Coronary artery (tissue), 2 donors: ENCODE measurements at regions not wholly inside any gene's neighbourhood (a gene's known extent, or its start where the extent isn't known, plus 50 kb on each side); places are given as distances from the start of the nearest gene placed in this dataset.

Experiments used
- DNase-seq: peaks from one replicate; pipeline ENCODE4 v3.0.0-alpha.2; 2017; ENCODE audit warnings: low spot score
- H3K27ac ChIP-seq, 2 donors: fragments of 200-600 bp; sonication (generic); one replicate each; pipeline ENCODE4 v1.5.1; 2016 to 2019
- H3K4me3 ChIP-seq: fragments of 200-600 bp; sonication (generic); 2 replicates; pipeline ENCODE4 v1.5.1; 2016; ENCODE audit warnings: mild to moderate bottlenecking, moderate library complexity
- TF ChIP-seq, protein P1 (sequence below): fragments of 200-600 bp; sonication (generic); IDR thresholded peaks from one replicate; pipeline ENCODE4 v1.5.1; 2019; ENCODE audit warnings: antibody characterized with exemption

DNA sequence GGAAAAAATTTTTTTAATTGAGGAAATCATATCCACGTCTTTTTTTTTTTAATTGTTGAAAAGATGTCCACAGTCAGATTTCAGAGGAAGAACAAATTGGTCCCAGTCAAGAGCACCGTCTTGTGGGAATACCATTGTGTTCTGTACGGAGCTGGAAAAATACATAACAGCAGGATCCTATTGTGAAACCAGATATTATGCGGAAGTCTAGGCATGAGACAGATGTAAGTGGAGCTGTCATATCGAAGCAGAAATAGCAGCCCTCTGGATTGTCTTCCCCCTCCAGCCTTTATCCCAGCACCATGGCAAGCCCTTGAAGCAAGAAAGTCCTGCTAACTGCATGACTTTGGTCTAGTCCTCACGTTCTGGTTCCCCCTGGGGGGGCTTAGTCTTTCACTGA lies 391.6 kb upstream of the ASIC2 start:
- Histone ChIP-seq H3K4me3 (no peak overlapping the region), H3K27ac (no peak overlapping the region)
- TF ChIP-seq, protein P1, sequence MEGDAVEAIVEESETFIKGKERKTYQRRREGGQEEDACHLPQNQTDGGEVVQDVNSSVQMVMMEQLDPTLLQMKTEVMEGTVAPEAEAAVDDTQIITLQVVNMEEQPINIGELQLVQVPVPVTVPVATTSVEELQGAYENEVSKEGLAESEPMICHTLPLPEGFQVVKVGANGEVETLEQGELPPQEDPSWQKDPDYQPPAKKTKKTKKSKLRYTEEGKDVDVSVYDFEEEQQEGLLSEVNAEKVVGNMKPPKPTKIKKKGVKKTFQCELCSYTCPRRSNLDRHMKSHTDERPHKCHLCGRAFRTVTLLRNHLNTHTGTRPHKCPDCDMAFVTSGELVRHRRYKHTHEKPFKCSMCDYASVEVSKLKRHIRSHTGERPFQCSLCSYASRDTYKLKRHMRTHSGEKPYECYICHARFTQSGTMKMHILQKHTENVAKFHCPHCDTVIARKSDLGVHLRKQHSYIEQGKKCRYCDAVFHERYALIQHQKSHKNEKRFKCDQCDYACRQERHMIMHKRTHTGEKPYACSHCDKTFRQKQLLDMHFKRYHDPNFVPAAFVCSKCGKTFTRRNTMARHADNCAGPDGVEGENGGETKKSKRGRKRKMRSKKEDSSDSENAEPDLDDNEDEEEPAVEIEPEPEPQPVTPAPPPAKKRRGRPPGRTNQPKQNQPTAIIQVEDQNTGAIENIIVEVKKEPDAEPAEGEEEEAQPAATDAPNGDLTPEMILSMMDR, result no peak
- DNase-seq, result no peak

DNA sequence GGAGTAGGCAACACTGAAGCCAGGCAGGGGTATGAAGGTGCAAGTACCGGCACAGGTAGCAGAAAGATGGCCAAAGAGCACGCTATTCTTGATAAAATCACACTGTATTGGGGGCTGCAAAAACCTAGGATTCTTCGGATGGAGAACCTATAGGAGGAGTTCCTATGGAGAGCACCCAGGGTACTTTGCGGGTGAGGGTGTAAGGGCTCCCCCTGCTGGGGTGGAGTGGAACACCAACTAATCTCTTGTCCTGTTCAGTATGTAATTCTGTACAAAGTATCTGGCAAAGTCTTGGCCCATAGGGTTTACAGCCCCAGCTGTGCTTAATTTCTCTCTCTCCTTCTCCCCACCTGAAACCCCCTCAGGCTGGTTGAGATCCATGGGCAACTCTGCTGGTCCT lies 393.1 kb upstream of the ASIC2 start:
- no peak overlapping the region for H3K27ac ChIP-seq
- no peak for DNase-seq
- TF ChIP-seq, protein P1, result no peak
- H3K4me3 ChIP-seq, result no peak overlapping the region

DNA sequence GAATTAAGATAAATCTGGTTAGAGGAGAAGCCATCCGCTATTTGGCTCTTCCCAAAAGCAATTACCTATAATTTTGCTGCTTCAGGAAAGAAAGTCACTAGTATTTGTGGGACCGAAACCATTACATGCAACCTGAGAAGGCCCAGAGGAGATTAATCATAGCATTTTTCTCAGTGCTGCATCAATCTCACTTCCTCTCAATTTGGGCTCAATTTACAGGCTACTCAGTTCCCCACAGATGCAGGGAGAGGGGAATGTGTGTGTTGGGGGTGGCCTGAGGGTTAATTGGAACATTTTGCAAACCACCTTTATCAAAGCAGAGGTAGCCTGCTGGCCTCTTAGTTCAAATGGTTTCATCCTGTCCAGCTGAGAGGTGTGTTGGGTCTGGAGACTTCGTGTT lies 394.7 kb upstream of the ASIC2 start:
- TF ChIP-seq, protein P1, result no peak
- H3K27ac ChIP-seq, result no peak overlapping the region
- no peak for DNase-seq

DNA sequence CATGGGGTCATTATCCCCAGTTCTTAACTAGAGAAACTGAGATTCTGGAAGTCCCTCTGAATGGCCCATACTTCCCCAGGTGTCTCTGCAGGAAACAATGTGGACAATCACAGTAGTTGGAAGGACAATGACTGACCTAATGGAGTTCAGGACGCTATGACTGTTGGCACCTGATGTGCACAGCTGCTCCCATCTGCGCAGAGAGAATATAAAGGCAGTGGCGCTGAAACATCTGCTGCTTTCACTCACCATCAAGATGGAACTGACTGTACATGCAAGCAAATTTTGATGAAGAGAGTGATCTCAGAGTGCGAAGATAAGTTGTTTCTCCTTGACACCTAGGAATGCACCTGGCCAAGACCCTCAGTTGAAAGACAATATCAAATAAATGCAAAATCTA lies 395.7 kb upstream of the ASIC2 start:
- Histone ChIP-seq H3K4me3 (no peak overlapping the region), H3K27ac (no peak overlapping the region)
- DNase-seq, result no peak
- TF ChIP-seq, protein P1, result no peak

More for the DNA sequence above, 394.7 kb upstream of the ASIC2 start:
- H3K4me3 ChIP-seq, result no peak overlapping the region

DNA sequence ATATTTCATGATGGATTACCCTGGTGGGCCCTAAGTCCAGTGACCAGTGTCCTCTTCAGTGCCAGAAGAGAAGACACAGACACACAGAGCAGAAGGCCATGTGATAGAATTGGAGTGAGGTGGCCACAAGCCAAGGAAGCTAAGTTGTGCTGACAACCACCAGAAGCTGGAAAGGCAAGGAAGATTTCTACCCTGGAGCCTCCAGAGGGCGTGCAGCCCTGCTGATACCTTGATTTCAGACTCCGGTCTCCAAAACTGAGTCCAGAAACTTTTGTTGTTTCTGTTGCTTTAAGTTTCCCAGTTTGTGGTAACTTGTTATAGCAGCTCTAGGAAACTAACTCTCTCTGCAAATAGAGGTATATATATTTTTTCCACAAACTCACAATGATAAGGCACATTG lies 396.6 kb upstream of the ASIC2 start:
- TF ChIP-seq, protein P1, result no peak
- Histone ChIP-seq H3K4me3 (no peak overlapping the region), H3K27ac (no peak overlapping the region)
- DNase-seq, result no peak

DNA sequence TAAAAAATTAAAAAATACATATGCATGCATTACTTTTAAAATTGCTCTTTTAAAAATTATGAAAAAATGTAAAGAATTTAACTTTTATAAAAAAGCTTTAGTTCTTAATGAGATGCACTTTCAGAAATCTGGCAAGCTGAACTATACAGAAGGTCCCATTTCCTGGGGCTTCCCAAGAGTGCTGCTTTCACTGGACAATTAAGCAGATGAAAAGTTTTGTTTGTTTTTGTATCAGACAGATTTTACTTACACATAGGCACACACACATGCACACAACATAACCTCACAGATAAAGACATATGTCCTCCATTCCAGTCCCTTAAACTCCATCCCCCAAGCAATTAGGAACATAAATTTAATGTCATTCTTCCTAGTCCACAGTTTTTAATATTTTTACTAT lies 402.3 kb upstream of the ASIC2 start:
- no peak overlapping the region for H3K4me3 ChIP-seq
- DNase-seq, result no peak
- TF ChIP-seq, protein P1, result no peak

DNA sequence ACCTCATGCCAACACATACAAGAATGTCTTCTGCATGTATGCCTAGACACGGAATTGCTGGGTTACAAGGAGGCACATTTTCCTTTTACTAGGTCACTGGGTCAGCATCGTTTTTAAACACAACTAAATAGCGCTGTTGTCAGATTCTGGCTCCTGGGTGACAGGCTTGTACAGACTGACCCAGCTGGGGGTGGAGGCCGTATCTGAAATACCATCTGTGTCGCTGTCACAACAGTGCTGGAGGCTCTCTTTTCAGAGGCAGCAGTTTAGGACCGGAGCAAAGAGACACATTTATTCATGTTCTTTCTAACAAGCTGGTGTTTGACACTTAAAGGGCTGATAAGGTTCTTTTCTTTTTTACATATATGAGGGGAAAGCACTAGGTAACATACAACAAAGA lies 403.0 kb upstream of the ASIC2 start:
- Histone ChIP-seq H3K4me3 (no peak overlapping the region), H3K27ac (no peak overlapping the region)
- no peak for DNase-seq
- TF ChIP-seq, protein P1, result no peak

More for the DNA sequence above, 402.3 kb upstream of the ASIC2 start:
- H3K27ac ChIP-seq, result no peak overlapping the region
